Gastrocnemius medialis (tissue), 4 donors: ENCODE measurements at regions not wholly inside any gene's neighbourhood (a gene's known extent, or its start where the extent isn't known, plus 50 kb on each side); places are given as distances from the start of the nearest gene placed in this dataset.

Experiments
- ATAC-seq, 2 donors: fragments of 150-250 bp; one replicate each; pipeline ENCODE4 v1.9.1; 2016
- DNase-seq, 2 donors: peaks; one replicate each; pipeline ENCODE4 v3.0.0-alpha.2; 2019
- H3K27ac ChIP-seq, 4 donors: fragments of 200-600 bp; sonication (generic); 1 replicate in 1 of 4; 2 replicates in 3 of 4; pipeline ENCODE4 v1.5.1; 2016 to 2018; ENCODE audit warnings: mild to moderate bottlenecking in 2 of 4, moderate library complexity in 1 of 4
- H3K27me3 ChIP-seq, 3 donors: fragments of 200-600 bp; sonication (generic) in 2 of 3; 1 replicate in 1 of 3; 2 replicates in 2 of 3; pipeline versions ENCODE4 v1.5.1 to v1.6.0; 2016 to 2019; ENCODE audit warnings: mild to moderate bottlenecking in 1 of 3, moderate library complexity in 1 of 3
- H3K36me3 ChIP-seq, 2 donors: fragments of 200-600 bp; sonication (generic) in 1 of 2; one replicate each; pipeline ENCODE4 v1.5.1; 2017 to 2018
- H3K4me1 ChIP-seq, 2 donors: fragments of 200-600 bp; sonication (generic) in 1 of 2; one replicate each; pipeline ENCODE4 v1.5.1; 2016 to 2017; ENCODE audit warnings: mild to moderate bottlenecking in 2 of 2
- H3K4me3 ChIP-seq, 4 donors: fragments of 200-600 bp; sonication (generic) in 3 of 4; 1 replicate in 1 of 4; 2 replicates in 3 of 4; pipeline ENCODE4 v1.5.1; 2016 to 2019; ENCODE audit warnings: mild to moderate bottlenecking in 2 of 4
- H3K9me3 ChIP-seq, 3 donors: fragments of 200-600 bp; sonication (generic) in 2 of 3; 1 replicate in 1 of 3; 2 replicates in 2 of 3; pipeline ENCODE4 v1.5.1; 2016 to 2019
- CTCF ChIP-seq, 5 experiments: fragments of 450-650 bp in 3 of 5; fragments of 200-600 bp in 2 of 5; sonication (generic) in 2 of 5; IDR thresholded peaks in 4 of 5; conservative IDR thresholded peaks in 1 of 5; 1 replicate in 4 of 5; 2 replicates in 1 of 5; pipeline ENCODE4 v1.5.1; 2016 to 2019; ENCODE audit warnings: antibody characterized with exemption in 5 of 5, mild to moderate bottlenecking in 3 of 5, moderate library complexity in 3 of 5
- POLR2A ChIP-seq, 2 donors: fragments of 450-650 bp; IDR thresholded peaks; one replicate each; pipeline ENCODE4 v1.6.1; 2017; ENCODE audit warnings: antibody characterized with exemption in 2 of 2, mild to moderate bottlenecking in 2 of 2, moderate library complexity in 2 of 2
- in situ Hi-C, 4 donors: fragments of 200-750 bp; cut with MboI; loops; one replicate each; pipeline versions ENCODE4 v1.15.0 to v1.8.0; 2017; ENCODE audit warnings: low sequenced_read_pairs in 4 of 4
- intact Hi-C: fragments of 100-400 bp; cut with DNase I; formaldehyde crosslinking; loops from one replicate; pipeline ENCODE4 v1.15.1; 2023; ENCODE audit warnings: low total_unique reads

DNA sequence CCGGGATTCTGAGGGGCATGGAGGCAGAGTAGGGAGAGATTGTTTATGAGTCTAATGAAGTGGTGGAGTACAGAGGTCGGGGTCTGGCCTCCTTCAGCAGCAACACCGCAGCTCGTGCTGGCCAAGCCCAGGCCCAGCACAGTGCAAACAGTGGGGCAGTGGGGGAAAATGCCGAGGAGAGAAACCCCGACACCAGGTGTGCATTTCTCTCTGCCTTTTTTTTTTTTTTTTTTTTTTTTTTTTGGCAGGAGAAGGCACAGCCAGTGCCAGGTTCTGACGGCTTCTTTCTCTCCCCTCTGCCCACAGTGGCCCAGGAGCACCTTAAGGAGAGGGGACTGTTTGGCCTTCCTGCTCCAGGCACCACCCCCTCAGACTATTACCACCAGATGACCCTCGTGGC is 219.3 kb downstream of the GLI2 start:
- no peaks in the 10 kb centered on the region for H3K4me1 ChIP-seq
- no peak for DNase-seq
- no peak for ATAC-seq

DNA sequence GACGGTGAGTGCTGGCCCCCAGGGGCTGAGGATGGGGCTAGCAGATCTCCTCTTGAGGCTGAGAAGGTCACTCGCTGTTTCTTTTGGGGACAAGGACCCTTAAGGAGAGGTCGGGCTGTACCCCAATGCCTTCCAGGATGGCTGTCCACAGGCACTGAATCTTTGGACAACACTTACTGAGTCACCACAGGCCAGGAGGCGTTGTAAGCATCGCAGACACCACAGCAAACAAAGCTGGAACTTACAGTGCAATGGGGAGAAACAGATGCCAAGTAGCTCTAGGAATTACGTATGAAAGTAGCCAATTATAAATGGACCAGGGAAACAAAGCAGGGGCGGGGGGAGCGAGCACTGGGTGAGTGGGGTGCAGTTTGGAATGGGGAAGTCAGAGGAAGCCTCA is 219.8 kb downstream of the GLI2 start:
- Histone ChIP-seq H3K27me3 (no peaks in the 10 kb centered on the region), H3K4me3 (no peak overlapping the region), H3K9me3 (no peaks in the 10 kb centered on the region), H3K27ac (no peak overlapping the region), H3K4me1 (no peaks in the 10 kb centered on the region), H3K36me3 (no peaks in the 10 kb centered on the region)
- no peak for TF ChIP-seq CTCF (IDR thresholded peaks at IDR 0.05 in 4 of 5, conservative IDR thresholded peaks at IDR 0.05 in 1 of 5)
- no peak for TF ChIP-seq POLR2A (IDR thresholded peaks at IDR 0.05)
- intact Hi-C loops (no loop called here), in situ Hi-C loops (no loop called here)
- DNase-seq (no peak), ATAC-seq (no peak)

More for the DNA sequence above, 219.3 kb downstream of the GLI2 start:
- in situ Hi-C loops (no loop called here), intact Hi-C loops (no loop called here)
- Histone ChIP-seq H3K36me3 (no peaks in the 10 kb centered on the region), H3K4me3 (no peak overlapping the region), H3K9me3 (no peaks in the 10 kb centered on the region), H3K27me3 (no peaks in the 10 kb centered on the region), H3K27ac (no peak overlapping the region)
- TF ChIP-seq CTCF (IDR thresholded peaks at IDR 0.05 in 4 of 5, conservative IDR thresholded peaks at IDR 0.05 in 1 of 5) (no peak), POLR2A (IDR thresholded peaks at IDR 0.05) (no peak)

DNA sequence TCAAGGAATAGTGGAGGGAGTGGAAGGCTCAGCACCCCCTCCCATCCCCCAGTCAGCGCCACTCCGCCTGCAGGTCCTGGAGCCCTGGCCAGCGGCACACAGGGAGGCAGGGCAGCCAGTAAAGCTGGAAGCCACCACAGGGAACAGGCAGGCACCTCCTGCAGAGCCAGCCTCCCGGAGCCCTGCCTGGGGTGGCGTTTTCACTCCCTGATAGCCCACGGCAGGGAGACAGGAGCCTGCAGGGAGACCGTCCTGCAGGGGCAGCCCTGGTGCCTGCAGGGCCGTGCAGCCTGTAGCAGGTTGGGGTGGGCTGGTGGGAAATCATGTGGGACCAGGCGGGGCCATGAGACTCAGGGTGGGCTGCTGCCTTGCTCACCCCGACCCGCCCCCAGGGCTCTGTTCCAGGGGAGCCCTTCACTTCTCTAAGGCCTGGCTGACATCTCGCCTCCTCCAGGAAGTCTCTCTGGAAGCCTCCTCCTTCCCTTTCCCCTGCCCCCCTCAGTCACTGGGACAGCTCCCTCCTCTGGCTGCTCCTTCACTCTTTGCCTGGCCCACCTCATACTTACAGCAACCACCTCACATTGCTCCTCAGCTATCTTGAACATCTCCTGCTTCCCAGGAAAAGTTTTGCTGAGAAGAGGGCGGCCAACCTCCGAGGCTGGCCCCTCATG is 221.0 kb downstream of the GLI2 start:
- H3K27me3 ChIP-seq: no peaks in the 10 kb centered on the region
- H3K4me3 ChIP-seq: no peak overlapping the region
- DNase-seq (no peak), ATAC-seq (no peak)
- no peaks in the 10 kb centered on the region for H3K9me3 ChIP-seq
- no peaks in the 10 kb centered on the region for H3K36me3 ChIP-seq
- in situ Hi-C loops: no loop called here
- intact Hi-C loops: no loop called here
- no peaks in the 10 kb centered on the region for H3K4me1 ChIP-seq
- TF ChIP-seq POLR2A (IDR thresholded peaks at IDR 0.05) (no peak), CTCF (IDR thresholded peaks at IDR 0.05 in 4 of 5, conservative IDR thresholded peaks at IDR 0.05 in 1 of 5) (no peak)
- H3K27ac ChIP-seq: no peak overlapping the region

GRCh38 chr2:120957905-120958304 is 222.2 kb downstream of the GLI2 start:
- intact Hi-C loops (no loop called here), in situ Hi-C loops (no loop called here)
- Histone ChIP-seq H3K27ac (peak overlapping the region in 1 of 4 donors; percentile 46), H3K9me3 (no peaks in the 10 kb centered on the region), H3K36me3 (no peaks in the 10 kb centered on the region), H3K4me1 (no peaks in the 10 kb centered on the region), H3K27me3 (no peaks in the 10 kb centered on the region), H3K4me3 (no peak overlapping the region)
- TF ChIP-seq POLR2A (IDR thresholded peaks at IDR 0.05) (no peak), CTCF (IDR thresholded peaks at IDR 0.05 in 4 of 5, conservative IDR thresholded peaks at IDR 0.05 in 1 of 5) (no peak)
- DNase-seq: peak; percentile 56 to 57
- peak; percentile 61 to 75 for ATAC-seq
